GM12865 (cell line): ENCODE measurements at regions not wholly inside any gene's neighbourhood (a gene's known extent, or its start where the extent isn't known, plus 50 kb on each side); places are given as distances from the start of the nearest gene placed in this dataset.

ENCODE experiments used
- DNase-seq: peaks from one replicate; pipeline ENCODE4 v3.0.0; 2010; ENCODE audit warnings: low read depth
- H3K4me3 ChIP-seq: 2 replicates; pipeline ENCODE4 v1.5.1; 2011; ENCODE audit warnings: mild to moderate bottlenecking, low read depth, low read length, control low read depth
- CTCF ChIP-seq: IDR thresholded peaks from 2 replicates; pipeline ENCODE4 v1.5.1; 2011; ENCODE audit warnings: low read length, control low read depth, low read depth, inconsistent platforms; ENCODE audit not compliant: insufficient read depth; ENCODE audit errors: missing control alignments

- no peak for TF ChIP-seq CTCF
- H3K4me3 ChIP-seq: no peak overlapping the region
- no peak for DNase-seq
Measured at GRCh38 chr19:30745476-30745985, 373.3 kb downstream of the ZNF536 start.

GRCh38 chr19:30744741-30745475 lies 372.7 kb downstream of the ZNF536 start:
- no peak for TF ChIP-seq CTCF
- no peak for DNase-seq

GRCh38 chr19:30743702-30744101 lies 371.5 kb downstream of the ZNF536 start:
- no peak overlapping the region for H3K4me3 ChIP-seq
- TF ChIP-seq CTCF: no peak
- DNase-seq: no peak

More at GRCh38 chr19:30744741-30745475, 372.7 kb downstream of the ZNF536 start:
- H3K4me3 ChIP-seq: no peak overlapping the region

- no peak for TF ChIP-seq CTCF
- no peak overlapping the region for H3K4me3 ChIP-seq
- DNase-seq: no peak
Measured at GRCh38 chr19:30743011-30743410, 370.8 kb downstream of the ZNF536 start.

- TF ChIP-seq CTCF: no peak
- H3K4me3 ChIP-seq: no peak overlapping the region
- DNase-seq: no peak
Measured at GRCh38 chr19:30742406-30742938, 370.3 kb downstream of the ZNF536 start.

GRCh38 chr19:30741566-30741965 lies 369.4 kb downstream of the ZNF536 start:
- no peak overlapping the region for H3K4me3 ChIP-seq
- no peak for DNase-seq
- no peak for TF ChIP-seq CTCF

GRCh38 chr19:30739394-30739793 lies 367.2 kb downstream of the ZNF536 start:
- no peak overlapping the region for H3K4me3 ChIP-seq
- no peak for DNase-seq
- TF ChIP-seq CTCF: no peak
